Forelimb muscle (tissue), 1 donor: ENCODE measurements at regions not wholly inside any gene's neighbourhood (a gene's known extent, or its start where the extent isn't known, plus 50 kb on each side); places are given as distances from the start of the nearest gene placed in this dataset.

Source experiments
- DNase-seq: peaks from one replicate; pipeline ENCODE4 v3.0.0-alpha.2; 2013; ENCODE audit warnings: low read depth

DNA sequence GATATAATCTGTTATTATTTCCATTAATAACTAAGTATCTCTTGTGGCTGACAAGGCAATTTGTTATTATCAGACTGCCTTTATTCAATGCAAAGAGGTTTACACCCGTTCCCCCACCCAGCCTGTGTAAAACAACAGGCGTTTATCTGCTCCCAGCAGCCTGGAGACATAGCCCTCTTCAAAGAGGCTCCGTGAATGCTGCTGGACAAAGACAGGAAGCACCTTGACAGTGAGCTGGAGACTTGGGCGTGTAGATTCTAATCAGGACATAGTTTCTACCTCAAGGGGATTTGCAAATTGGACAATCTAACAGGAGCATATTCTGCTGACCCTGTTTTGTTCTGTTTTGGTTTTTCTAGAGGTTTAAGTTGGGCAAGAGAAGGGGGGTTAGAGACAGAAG lies 733.0 kb upstream of the KIRREL3 start:
- no peak for DNase-seq

DNA sequence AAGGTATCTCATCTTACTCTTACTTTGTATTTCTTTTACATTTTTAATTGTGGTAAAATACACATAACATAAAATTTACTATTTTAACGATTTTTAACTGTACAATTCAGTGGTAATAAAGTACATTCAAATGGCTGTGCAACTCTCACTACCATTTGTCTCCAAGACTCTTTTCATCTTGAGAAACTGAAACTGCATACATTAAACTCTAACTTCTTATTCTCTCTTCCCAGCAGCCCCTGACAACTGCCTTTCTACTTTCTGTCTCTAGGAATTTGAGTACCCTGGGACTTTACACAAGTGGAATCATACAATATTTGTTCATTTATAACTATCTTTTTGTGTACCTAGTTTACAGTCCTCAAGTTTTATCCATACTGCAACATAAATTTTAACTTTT lies 725.8 kb upstream of the KIRREL3 start:
- no peak for DNase-seq

DNA sequence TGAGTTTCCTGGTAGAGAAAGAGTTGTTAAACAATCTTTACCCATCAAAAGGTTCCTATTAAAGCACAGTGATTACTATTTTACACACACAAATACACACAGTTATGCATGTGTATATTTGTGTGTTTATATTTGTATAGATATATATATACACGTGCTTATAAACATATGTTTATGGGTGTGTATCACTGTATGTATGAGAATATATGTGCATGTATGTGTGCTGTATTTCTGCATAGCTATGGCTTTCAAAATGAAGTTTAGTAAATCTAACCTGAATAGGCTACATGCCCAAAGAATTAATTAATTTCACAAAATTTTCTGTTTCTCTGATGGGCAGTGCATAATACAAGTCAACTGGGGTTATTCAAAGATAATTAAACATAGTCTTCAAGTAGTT lies 723.1 kb upstream of the KIRREL3 start:
- no peak for DNase-seq

DNA sequence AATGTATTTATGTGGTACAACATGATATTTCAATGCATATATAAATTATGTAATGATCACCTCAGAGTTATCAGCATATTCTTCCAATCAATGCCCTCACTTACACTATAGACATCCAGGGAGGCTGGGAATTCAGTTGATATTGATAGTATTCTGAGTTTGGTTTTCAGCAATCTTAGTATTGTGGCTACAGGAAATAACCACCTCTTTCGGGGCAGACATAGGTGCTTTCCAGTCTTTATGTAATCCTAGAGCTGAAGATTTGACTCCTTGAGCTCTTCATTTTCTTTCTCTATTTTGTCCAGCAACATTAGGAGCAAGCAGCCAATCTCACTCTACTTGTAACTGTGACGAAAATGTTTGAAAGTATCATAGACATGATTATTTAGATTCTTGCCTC lies 712.7 kb upstream of the KIRREL3 start:
- no peak for DNase-seq

DNA sequence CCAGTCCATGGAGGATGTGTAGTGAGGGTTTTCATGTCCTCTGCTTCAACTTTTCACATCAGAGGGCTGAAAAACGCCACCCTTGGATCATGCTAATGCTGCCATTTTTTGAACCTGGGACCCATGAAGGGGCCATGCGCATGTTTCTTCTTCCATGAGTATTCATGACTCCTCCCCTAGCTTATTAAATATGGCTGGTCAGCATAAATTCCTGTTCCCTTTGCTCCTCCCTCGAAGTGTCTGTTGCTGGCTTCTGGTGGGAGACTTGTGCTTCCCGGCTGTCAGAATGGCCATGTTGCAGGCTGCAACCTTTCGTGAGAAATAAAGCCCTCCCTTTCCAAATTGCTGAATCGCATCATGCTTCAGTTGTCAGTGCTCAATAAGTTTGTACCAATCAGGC lies 711.2 kb upstream of the KIRREL3 start:
- no peak for DNase-seq

DNA sequence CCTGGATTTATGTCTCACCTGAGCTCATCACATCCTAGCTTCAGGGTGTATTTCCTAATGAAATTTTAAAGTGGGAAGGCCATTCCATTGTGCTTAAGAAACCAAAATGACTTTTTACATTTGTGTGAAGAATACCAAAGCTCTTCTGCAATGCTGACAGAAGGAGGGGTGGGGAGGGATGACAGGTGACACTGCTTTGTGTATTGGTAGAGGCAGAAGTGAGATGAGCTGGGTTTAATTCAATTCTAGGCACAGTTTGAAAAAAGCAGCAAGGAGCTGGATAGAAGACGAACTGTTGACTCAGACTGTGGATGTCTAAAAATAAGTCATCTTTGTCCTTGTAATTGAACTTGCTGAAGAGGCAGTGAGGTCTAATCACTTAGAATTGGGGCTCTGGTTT lies 710.3 kb upstream of the KIRREL3 start:
- DNase-seq = no peak

DNA sequence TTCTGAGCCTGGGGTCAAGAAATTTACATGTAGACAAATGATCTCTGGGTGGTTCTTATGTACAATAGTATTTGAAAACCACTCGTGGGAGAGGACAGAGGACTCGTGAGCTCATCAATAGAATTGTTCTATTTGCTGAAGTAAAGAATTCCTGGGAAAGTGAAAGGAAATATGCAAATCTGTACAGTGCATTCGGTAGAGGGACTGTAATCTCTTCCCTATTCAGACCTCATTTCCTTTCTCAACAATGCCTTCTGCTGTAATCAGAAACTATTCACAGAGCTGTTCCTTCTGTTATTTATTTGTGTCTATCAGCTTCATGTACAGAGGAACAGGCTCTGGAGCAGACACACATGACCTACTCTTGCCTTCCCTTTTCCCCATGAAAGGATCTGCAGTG lies 709.4 kb upstream of the KIRREL3 start:
- DNase-seq = no peak

DNA sequence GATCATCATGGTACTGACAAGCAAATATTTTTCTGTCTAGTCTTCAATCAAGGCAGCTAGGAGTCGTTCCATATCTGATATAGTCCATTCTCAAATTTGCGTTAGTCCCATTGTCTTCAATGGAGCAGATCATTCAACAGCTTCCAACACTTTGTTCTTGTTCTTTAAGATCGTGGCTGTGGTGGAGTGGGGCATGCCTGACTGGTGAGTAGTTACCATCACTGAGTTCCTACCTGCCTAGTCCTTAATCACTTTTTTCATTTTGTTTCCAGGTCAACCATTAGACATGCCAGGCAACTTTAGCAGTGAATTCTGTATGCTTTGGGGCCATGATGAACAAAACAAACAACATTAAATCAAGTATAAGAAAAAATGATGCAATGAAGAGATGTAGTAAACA lies 693.1 kb upstream of the KIRREL3 start:
- no peak for DNase-seq

DNA sequence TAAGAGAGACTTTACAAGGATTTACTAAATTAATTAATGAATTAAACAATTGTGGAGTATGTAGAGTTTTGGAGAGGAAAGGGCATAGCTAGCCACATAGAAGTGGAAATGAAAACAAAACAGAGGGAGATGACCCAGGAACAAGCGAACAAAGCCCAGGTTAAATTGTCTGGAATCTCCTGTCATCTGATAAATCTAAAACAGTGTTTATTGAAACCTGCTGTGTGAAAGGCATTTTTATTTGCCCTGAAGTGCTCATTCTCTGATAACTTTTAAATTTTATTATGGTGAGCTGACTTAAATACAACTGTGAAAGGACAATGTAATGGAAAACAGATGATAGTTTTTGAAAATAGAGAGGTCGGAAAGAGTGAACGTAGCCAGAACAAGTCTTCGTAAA lies 682.8 kb upstream of the KIRREL3 start:
- no peak for DNase-seq

DNA sequence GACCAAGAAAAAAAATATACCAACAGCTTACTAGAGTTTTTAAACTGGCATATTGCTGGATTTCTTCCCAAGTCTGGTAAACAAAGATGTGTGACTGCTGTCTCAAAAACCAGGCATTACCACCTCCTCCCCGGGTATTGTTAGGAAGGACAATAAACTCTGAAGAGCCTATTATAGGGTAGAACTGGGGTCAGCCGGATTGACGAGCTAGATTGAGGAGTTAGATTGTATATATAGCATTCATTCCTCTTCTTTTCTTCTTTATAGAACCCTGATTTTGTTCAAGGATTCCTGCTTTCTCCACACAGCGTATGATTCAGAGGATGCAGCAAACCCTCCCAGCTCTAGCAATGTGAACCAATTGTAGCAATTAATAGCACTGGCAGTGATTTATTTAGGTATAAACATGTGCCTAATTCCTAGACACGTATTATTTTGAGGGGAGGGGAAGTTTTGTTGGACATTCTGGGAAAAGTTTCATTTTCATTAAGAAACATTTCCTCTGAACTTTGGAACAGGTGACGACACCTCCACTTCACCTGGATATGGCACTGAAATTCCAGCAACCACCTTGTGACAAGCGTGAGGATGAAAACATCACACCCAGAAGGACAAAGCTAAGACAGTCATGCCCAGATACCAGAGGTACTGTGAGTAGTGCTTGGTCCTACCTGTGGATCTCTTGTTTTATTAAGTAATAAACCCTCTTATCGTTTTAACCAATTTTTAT lies 679.4 kb upstream of the KIRREL3 start:
- no peak for DNase-seq

DNA sequence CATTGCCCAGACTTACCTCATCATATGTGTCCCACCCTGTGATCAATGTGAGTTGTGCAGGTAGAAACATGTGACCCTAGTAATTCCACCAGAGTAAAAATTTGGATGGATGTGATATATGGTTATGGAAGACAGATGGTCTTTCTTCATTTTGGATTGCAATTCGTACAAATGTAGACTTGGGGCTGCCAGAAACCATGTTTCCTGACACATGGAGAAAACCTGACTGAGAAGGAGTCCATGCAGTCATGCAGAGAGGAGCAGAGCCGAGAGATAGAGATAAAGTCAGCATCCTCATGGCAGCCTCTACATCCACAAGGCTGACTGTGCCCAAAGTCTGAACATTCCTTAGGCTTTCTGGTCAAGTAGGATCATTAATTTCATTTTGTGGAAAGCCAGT lies 678.1 kb upstream of the KIRREL3 start:
- no peak for DNase-seq

DNA sequence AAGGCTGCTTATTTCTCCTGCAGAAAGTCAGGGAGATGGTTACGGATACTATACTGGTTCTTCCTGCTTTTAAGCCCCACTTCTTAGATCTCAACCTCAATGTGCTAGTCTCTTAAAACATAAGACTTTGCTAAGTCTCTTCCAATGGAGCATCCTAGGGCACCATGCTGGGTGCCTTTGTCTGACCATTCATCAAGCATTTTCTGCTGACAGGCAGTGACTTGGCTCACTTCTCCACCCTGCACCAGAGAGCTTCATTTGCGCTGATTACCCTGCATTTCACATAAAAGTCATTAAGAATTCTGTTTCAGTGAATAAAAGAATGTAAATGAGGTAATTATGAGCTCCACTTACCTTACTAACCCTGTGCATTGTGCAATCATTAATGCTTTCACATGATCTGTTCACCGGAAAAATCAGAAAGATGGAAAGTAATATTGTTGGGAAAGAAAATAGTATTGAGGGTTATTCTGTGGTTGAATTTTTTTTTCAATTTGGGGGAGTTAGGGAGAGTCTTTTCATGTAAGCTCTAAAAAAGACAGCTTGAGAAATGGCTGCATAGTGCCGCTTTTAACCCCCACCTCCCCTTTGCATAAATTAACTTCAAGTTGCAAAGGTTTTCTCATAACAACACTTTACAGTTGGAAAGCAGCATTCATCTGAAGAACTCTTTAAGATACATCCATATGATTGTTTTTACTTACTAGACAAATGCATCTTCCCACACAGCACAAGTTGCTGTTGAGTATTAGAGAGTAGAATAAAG lies 677.3 kb upstream of the KIRREL3 start:
- no peak for DNase-seq

DNA sequence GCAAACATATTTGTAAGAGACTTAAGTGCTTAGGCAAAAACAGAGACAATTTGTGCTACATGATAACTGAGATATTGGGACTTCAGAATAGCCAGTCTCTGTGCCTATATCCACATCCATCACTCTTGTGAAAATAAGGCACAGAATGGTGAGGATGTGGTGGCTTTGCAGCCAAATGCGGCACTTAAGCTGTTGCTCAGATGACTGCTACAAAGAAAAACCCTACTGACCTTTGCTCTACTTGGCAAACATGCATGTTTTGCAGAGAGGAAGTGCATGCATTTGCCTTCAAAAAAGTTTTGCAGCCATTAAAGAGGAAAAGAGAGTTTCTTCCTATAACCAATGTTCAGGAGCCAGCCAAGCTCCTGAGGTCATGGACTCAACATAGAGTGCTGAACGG lies 675.0 kb upstream of the KIRREL3 start:
- DNase-seq = no peak

DNA sequence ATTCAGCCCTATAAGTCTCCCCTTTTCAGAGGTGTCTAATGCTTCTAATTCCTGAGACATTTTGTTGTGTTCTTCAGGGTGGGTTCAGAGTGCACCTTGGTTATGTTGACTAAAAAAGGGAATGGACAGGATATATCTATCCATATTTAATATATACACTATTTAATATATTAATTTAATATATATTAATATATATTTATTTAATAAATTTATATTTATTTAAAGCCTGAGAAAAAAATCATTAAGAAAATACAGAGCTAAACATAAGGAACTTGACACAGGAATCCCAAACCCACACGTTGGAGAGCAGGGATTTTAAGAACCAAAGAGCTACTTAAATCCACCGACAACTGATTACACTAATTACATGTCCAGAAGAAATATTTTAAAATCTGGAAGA lies 674.2 kb upstream of the KIRREL3 start:
- no peak for DNase-seq

DNA sequence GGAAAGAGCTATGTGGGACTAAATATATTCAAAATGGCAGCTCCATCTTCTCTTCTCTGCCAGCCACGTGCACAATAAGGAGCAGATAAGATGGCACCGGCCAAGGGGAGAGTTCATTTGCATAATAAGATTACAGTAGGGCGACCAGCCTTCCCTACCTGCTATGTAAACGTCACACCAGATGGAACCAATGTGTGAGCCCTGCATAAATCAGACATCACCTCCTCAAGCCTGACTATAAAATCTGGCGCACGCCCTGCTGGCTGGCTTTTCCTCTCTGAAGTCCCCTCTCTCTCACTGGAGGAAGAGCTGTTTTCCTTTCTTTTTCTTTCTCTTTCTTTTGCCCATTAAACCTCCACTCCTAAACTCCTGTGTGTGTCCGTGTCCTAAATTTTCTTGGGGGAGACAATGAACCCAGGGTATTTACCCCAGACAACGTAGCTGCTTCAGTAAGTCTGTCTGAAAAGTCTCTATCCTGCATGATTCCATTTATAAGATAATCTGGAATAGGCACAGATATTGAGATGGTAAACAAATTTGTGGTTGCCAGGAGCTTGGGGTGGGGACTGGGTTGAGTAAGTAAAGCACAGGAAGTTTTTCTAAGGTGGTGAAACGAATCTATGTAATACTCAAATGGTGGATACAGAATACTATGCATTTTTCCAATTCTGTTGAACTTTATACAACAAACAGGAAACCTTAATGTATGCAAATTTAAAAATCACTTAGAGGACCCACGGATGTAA lies 670.0 kb upstream of the KIRREL3 start:
- DNase-seq = no peak

DNA sequence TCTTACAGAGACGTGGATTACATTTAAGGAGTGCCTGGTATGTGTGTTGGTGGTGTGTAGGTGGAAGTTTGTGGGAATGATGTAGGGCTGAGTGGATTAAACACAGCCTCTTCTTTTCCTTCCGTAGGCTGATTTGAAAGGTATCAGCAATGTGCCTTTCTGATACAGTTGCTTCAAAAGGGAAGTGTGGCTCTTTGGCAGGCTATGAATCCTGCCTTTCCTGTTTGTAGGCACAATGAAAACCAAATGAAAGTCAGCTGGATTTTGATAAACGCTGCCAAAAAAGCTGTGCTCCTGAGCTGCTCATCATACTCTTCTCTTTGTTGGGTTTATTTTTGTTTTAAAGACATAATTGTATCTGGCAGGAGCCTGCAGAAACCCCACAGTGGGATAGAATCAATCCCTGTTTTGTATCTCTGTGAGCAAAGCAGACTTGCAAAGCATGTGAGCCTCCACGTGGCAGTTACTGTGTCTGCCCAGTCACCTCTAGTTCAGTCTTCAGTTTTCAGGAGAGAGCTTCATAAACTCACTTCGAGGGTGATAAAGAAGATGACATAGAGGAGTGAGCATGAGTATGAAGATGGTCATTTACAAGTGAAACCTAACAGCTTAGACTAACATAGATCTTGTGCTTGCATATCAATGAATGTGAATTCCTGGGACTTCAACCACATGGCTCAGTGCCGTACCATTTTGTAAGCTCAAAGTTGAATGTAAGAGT lies 655.7 kb upstream of the KIRREL3 start:
- DNase-seq = no peak

DNA sequence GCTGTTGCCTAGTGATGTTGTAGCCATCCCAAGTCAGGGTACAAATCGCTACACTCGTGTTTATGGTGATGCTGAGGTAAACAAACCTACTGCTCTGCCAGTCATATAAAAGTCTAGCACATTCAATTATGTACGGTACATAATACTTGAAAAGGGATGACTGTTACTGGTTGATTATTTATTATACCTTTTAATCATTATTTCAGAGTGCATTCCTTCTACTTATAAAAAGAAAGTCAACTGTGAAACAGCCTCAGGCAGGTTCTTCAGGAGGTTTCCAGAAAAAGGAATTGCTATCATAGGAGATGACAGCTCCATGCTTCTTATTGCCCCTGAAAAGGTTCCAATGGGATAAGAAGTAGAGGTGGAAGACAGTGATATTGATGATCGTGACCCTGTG lies 652.5 kb upstream of the KIRREL3 start:
- DNase-seq = no peak

DNA sequence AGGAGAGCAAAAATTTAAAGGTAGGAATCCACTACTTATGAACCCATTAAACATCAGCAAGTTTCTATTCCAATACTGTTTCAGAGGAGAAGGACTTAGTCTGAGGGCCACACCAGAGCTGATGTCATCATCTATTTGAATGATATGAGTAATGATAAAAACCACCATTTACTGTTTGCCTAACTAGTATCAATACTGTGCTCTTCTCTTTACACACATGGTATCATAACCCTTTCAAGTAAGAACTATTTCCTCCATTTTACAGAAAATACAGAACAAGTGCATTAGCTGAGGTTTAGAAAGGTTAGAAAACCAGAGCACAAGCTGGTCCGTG lies 651.3 kb upstream of the KIRREL3 start:
- no peak for DNase-seq

DNA sequence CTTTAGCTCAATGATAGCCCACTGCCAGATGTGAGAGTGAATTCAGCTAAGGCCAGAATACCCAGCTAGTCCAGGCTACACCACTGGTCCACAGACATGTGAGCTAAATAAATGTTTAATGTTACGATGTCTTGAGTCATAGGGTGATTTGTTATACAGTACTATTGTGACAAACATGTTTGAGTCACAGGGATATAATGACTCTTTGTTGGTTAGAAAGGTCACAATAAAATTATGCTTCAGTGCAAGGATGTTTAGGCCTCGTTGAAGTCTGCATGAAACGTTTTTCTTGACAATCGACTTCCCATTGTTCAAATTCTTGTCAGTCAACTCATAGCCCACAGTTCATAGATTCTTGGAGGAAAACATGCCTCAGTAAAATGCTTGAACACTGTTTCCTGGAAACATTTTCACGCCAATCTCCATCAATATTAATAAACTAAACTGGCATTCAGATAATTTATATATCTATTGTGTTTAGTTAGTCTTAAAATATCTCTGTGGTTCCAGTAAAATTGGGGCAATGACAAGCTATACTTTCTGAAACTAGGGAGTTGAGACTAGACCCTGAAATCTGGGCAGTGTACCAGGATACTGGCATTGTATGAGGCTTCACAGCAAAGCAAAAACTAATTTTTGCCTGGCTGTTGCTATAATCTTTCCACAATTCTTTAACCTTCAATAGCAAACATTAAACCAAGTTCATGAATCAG lies 650.8 kb upstream of the KIRREL3 start:
- no peak for DNase-seq

DNA sequence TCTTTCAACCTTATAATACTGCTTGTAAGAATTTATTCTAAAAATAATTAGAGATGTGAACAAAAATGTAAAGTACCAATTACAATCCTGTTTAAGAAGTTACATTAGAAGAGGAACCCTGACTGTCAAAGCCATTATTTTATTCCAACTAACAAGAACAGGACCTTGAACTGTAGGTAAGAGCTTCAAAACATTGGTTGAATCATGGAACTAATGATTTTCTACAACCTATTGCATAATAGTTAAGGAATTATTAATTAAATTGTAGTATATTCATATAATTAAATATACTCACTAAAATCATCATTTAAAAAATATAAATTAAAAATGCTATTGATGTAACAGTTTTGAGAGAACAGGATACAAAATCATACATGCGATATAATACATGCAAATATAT lies 649.4 kb upstream of the KIRREL3 start:
- no peak for DNase-seq

DNA sequence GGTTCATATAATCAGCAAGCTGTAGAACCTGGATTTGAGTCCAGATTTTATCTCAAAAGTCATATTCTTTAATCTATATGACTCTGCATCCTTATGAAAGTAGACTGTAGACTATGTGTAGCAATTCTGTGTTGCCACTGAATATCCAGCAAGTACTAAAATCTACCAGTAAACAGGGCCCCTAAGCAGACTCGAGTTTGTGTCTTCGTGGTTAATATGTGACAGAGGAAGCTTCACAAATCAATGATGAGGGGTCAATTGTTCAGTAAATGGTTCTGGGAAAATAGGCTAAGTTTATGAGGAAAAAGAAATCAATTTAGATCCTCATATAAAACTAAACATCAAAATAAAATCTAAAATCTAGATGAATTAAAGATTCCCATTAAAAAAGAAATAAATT lies 648.5 kb upstream of the KIRREL3 start:
- DNase-seq = no peak

DNA sequence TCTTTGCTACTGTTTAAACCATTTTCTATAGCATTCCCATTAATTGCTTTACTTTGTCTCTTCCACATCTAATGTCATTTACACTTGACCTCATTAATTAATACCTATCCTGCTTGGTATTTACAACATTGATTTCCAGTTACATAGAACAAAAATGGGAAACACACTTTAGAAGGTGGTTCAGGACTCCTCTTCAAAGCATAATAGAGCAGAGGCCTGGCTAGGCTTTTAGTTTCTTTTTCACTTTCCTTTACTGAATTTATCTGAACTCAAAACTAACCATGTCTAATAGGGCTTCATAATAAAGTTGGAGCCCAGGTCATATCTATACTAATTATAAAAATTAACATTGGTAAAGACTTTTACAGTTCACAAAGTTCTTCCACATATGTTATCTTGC lies 648.0 kb upstream of the KIRREL3 start:
- no peak for DNase-seq
